ENCODE measurements at regions not wholly inside any gene's neighbourhood (a gene's known extent, or its start where the extent isn't known, plus 50 kb on each side); places are given as distances from the start of the nearest gene placed in this dataset.

GRCh38 chrX:8349816-8350544, 114.7 kb upstream of the VCX3B start:
- no peak for TF ChIP-seq CTCF (IDR thresholded peaks at IDR 0.05)
- no peak for TF ChIP-seq POLR2A (IDR thresholded peaks at IDR 0.05)
- TF ChIP-seq EP300 (IDR thresholded peaks at IDR 0.05), result no peak
